Peyer's patch (tissue), 4 donors: ENCODE measurements at regions not wholly inside any gene's neighbourhood (a gene's known extent, or its start where the extent isn't known, plus 50 kb on each side); places are given as distances from the start of the nearest gene placed in this dataset.

ENCODE experiments used
- POLR2A ChIP-seq, 2 donors: fragments of 450-650 bp; IDR thresholded peaks; one replicate each; pipeline ENCODE4 v1.5.1; 2017; ENCODE audit warnings: antibody characterized with exemption in 2 of 2, mild to moderate bottlenecking in 2 of 2, moderate library complexity in 2 of 2
- TF ChIP-seq, protein P1 (sequence below), 6 experiments: fragments of 450-650 bp in 4 of 6; fragments of 200-600 bp in 2 of 6; sonication (generic) in 1 of 6; IDR thresholded peaks; one replicate each; pipeline ENCODE4 v1.5.1; 2017 to 2019; ENCODE audit warnings: antibody characterized with exemption in 6 of 6, mild to moderate bottlenecking in 3 of 6, moderate library complexity in 1 of 6

DNA sequence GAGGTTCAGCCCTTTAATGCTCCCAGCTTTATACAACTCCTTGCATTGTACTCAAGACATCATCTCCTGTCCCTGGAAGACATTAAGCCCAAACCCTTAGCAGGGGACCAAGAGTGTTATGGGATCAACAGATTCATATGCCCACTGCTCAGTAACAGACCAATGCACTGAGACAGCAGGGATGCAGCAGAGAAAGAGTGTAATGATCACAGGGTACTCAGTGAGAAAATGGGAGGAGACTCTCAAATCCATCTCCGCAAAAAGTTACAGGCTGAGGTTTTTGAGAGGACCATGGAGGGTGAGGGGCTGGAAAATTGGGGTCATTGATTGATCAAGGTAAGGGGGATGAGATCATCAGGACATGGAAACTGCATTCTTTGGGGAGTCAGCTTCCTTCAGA, 96.2 kb downstream of the MATN1 start:
- TF ChIP-seq, protein P1, sequence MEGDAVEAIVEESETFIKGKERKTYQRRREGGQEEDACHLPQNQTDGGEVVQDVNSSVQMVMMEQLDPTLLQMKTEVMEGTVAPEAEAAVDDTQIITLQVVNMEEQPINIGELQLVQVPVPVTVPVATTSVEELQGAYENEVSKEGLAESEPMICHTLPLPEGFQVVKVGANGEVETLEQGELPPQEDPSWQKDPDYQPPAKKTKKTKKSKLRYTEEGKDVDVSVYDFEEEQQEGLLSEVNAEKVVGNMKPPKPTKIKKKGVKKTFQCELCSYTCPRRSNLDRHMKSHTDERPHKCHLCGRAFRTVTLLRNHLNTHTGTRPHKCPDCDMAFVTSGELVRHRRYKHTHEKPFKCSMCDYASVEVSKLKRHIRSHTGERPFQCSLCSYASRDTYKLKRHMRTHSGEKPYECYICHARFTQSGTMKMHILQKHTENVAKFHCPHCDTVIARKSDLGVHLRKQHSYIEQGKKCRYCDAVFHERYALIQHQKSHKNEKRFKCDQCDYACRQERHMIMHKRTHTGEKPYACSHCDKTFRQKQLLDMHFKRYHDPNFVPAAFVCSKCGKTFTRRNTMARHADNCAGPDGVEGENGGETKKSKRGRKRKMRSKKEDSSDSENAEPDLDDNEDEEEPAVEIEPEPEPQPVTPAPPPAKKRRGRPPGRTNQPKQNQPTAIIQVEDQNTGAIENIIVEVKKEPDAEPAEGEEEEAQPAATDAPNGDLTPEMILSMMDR (IDR thresholded peaks at IDR 0.05), result no peak
- no peak for TF ChIP-seq POLR2A (IDR thresholded peaks at IDR 0.05)
